HL-60/S4 treated with retinoic acid at 250 ng/mL for 4 days and 3 days (cell line): ENCODE measurements at regions not wholly inside any gene's neighbourhood (a gene's known extent, or its start where the extent isn't known, plus 50 kb on each side); places are given as distances from the start of the nearest gene placed in this dataset.

Experiments used
- in situ Hi-C: fragments of 300-500 bp; cut with MboI; formaldehyde crosslinking; loops from 2 replicates; pipeline ENCODE4 v1.7.0; 2022; ENCODE audit warnings: low sequenced_read_pairs

- in situ Hi-C loops, result no loop called here
Observed at GRCh38 chr10:7028809-7029166, 382.0 kb downstream of the SFMBT2 start.

GRCh38 chr10:7027913-7028808 lies 382.7 kb downstream of the SFMBT2 start:
- in situ Hi-C loops, result no loop called here

GRCh38 chr10:7027237-7027912 lies 383.5 kb downstream of the SFMBT2 start:
- in situ Hi-C loops, result no loop called here

GRCh38 chr10:7026818-7027217 lies 384.0 kb downstream of the SFMBT2 start:
- in situ Hi-C loops, result no loop called here

- in situ Hi-C loops, result no loop called here
Observed at GRCh38 chr10:7025296-7025695, 385.5 kb downstream of the SFMBT2 start.

GRCh38 chr10:7015457-7015856 lies 395.4 kb downstream of the SFMBT2 start:
- in situ Hi-C loops, result no loop called here

GRCh38 chr10:7014721-7015120 lies 396.1 kb downstream of the SFMBT2 start:
- in situ Hi-C loops, result no loop called here

GRCh38 chr10:7011994-7012393 lies 398.8 kb downstream of the SFMBT2 start:
- in situ Hi-C loops, result no loop called here

- in situ Hi-C loops, result no loop called here
Observed at GRCh38 chr10:7008645-7009044, 402.2 kb downstream of the SFMBT2 start.

GRCh38 chr10:7007600-7008190 lies 403.1 kb downstream of the SFMBT2 start:
- in situ Hi-C loops, result no loop called here

GRCh38 chr10:7006566-7006965 lies 404.3 kb downstream of the SFMBT2 start:
- in situ Hi-C loops, result no loop called here

GRCh38 chr10:7003831-7004395 lies 406.9 kb downstream of the SFMBT2 start:
- in situ Hi-C loops, result no loop called here

GRCh38 chr10:7000061-7000460 lies 410.8 kb downstream of the SFMBT2 start:
- in situ Hi-C loops, result no loop called here

GRCh38 chr10:6999232-6999925 lies 411.5 kb downstream of the SFMBT2 start:
- in situ Hi-C loops, result no loop called here

GRCh38 chr10:6997509-6997908 lies 413.3 kb downstream of the SFMBT2 start:
- in situ Hi-C loops, result no loop called here

GRCh38 chr10:6996431-6996830 lies 414.4 kb downstream of the SFMBT2 start:
- in situ Hi-C loops, result no loop called here

- in situ Hi-C loops, result no loop called here
Observed at GRCh38 chr10:6995831-6996230, 415.0 kb downstream of the SFMBT2 start.

GRCh38 chr10:6995341-6995740 lies 415.3 kb upstream of the PRKCQ start:
- in situ Hi-C loops, result no loop called here

GRCh38 chr10:6990891-6991290 lies 410.8 kb upstream of the PRKCQ start:
- in situ Hi-C loops, result no loop called here

- in situ Hi-C loops, result no loop called here
Observed at GRCh38 chr10:6988654-6989053, 408.6 kb upstream of the PRKCQ start.

GRCh38 chr10:6987536-6987945 lies 407.5 kb upstream of the PRKCQ start:
- in situ Hi-C loops, result no loop called here
